ENCODE measurements at regions not wholly inside any gene's neighbourhood (a gene's known extent, or its start where the extent isn't known, plus 50 kb on each side); places are given as distances from the start of the nearest gene placed in this dataset.
A peak's percentile ranks its signal among the peaks of the same experiment; 100 is the strongest.

GRCh38 chr6:167532410-167533288, 207.8 kb downstream of the TTLL2 start:
- DNase-seq (ENCODE audit: extremely low read depth, low read depth, low spot score): no peak

GRCh38 chr6:167533851-167534250, 209.0 kb downstream of the TTLL2 start:
- no peak for DNase-seq (ENCODE audit: extremely low read depth, low read depth, low spot score)

GRCh38 chr6:167537816-167538215, 212.9 kb downstream of the TTLL2 start:
- no peak for DNase-seq (ENCODE audit: extremely low read depth, low read depth, low spot score)

GRCh38 chr6:167538746-167539145, 213.9 kb downstream of the TTLL2 start:
- DNase-seq (ENCODE audit: extremely low read depth, low read depth, low spot score): no peak

GRCh38 chr6:167540796-167541195, 215.9 kb downstream of the TTLL2 start:
- DNase-seq (ENCODE audit: extremely low read depth, low read depth, low spot score): no peak

GRCh38 chr6:167541544-167541943, 216.7 kb downstream of the TTLL2 start:
- no peak for DNase-seq (ENCODE audit: extremely low read depth, low read depth, low spot score)

- DNase-seq (ENCODE audit: extremely low read depth, low read depth, low spot score): peak; percentile 10
Observed at GRCh38 chr6:167543602-167544497, 219.0 kb downstream of the TTLL2 start.

- no peak for DNase-seq (ENCODE audit: extremely low read depth, low read depth, low spot score)
Observed at GRCh38 chr6:167546611-167547327, 221.9 kb downstream of the TTLL2 start.

GRCh38 chr6:167547328-167547692, 222.4 kb downstream of the TTLL2 start:
- no peak for DNase-seq (ENCODE audit: extremely low read depth, low read depth, low spot score)

- DNase-seq (ENCODE audit: extremely low read depth, low read depth, low spot score): peak; percentile 55
Observed at GRCh38 chr6:167547751-167548150, 222.9 kb downstream of the TTLL2 start.

GRCh38 chr6:167548451-167548850, 223.6 kb downstream of the TTLL2 start:
- DNase-seq (ENCODE audit: extremely low read depth, low read depth, low spot score): no peak

GRCh38 chr6:167549213-167549612, 224.3 kb downstream of the TTLL2 start:
- no peak for DNase-seq (ENCODE audit: extremely low read depth, low read depth, low spot score)

- DNase-seq (ENCODE audit: extremely low read depth, low read depth, low spot score): no peak
Observed at GRCh38 chr6:167550941-167551627, 226.2 kb downstream of the TTLL2 start.

GRCh38 chr6:167551628-167552257, 226.9 kb downstream of the TTLL2 start:
- DNase-seq (ENCODE audit: extremely low read depth, low read depth, low spot score): no peak

- no peak for DNase-seq (ENCODE audit: extremely low read depth, low read depth, low spot score)
Observed at GRCh38 chr6:167552258-167552630, 227.4 kb downstream of the TTLL2 start.

GRCh38 chr6:167552961-167553735, 228.3 kb downstream of the TTLL2 start:
- no peak for DNase-seq (ENCODE audit: extremely low read depth, low read depth, low spot score)

GRCh38 chr6:167553736-167554119, 228.8 kb downstream of the TTLL2 start:
- DNase-seq (ENCODE audit: extremely low read depth, low read depth, low spot score): no peak

GRCh38 chr6:167554854-167555253, 230.0 kb downstream of the TTLL2 start:
- no peak for DNase-seq (ENCODE audit: extremely low read depth, low read depth, low spot score)

- DNase-seq (ENCODE audit: extremely low read depth, low read depth, low spot score): no peak
Observed at GRCh38 chr6:167555836-167556235, 230.9 kb downstream of the TTLL2 start.

All from glomerular endothelial cell (primary cell).